Stimulated activated CD8-positive, alpha-beta memory T cell treated with anti-CD3 and anti-CD28 coated beads, Interleukin-4, amount 100 ng/mL, for 1 hour (primary cell): ENCODE measurements at regions not wholly inside any gene's neighbourhood (a gene's known extent, or its start where the extent isn't known, plus 50 kb on each side); places are given as distances from the start of the nearest gene placed in this dataset.

Experiments used
- DNase-seq, 2 donors: peaks; one replicate each; pipeline ENCODE4 v3.0.0-alpha.2; 2020; ENCODE audit warnings: low read depth in 2 of 2, low spot score in 1 of 2

- DNase-seq: no peak
Measured at GRCh38 chr6:165726290-165726875, 63.3 kb upstream of the PDE10A start.

- DNase-seq: no peak
Measured at GRCh38 chr6:165725201-165725600, 62.2 kb upstream of the PDE10A start.

- DNase-seq: no peak
Measured at GRCh38 chr6:165723326-165723725, 60.3 kb upstream of the PDE10A start.

- DNase-seq: no peak
Measured at GRCh38 chr6:165722022-165722421, 59.0 kb upstream of the PDE10A start.

- no peak for DNase-seq
Measured at GRCh38 chr6:165721356-165721755, 58.3 kb upstream of the PDE10A start.

- DNase-seq: no peak
Measured at GRCh38 chr6:165718491-165718891, 55.5 kb upstream of the PDE10A start.

- no peak for DNase-seq
Measured at GRCh38 chr6:165717732-165718465, 54.9 kb upstream of the PDE10A start.

- no peak for DNase-seq
Measured at GRCh38 chr6:165716886-165717285, 53.8 kb upstream of the PDE10A start.

- no peak for DNase-seq
Measured at GRCh38 chr6:165715428-165715827, 52.4 kb upstream of the PDE10A start.

- no peak for DNase-seq
Measured at GRCh38 chr6:165714907-165715306, 51.9 kb upstream of the PDE10A start.

GRCh38 chr6:165713845-165714466, 50.9 kb upstream of the PDE10A start:
- DNase-seq: no peak
